Endometrial microvascular endothelial cells (primary cell): ENCODE measurements at regions not wholly inside any gene's neighbourhood (a gene's known extent, or its start where the extent isn't known, plus 50 kb on each side); places are given as distances from the start of the nearest gene placed in this dataset.

Experiments used
- in situ Hi-C: cut with HindIII; loops from 2 replicates; pipeline ENCODE4 v1.10.0; 2017; ENCODE audit warnings: low sequenced_read_pairs, low pct_unique_long_range_greater_than_20kb; ENCODE audit errors: inconsistent ontology term

GRCh38 chr10:3293581-3294431, 121.2 kb upstream of the PITRM1 start:
- in situ Hi-C loops = no loop called here

GRCh38 chr10:3292636-3293035, 120.1 kb upstream of the PITRM1 start:
- in situ Hi-C loops = no loop called here

GRCh38 chr10:3290550-3290949, 118.0 kb upstream of the PITRM1 start:
- in situ Hi-C loops = no loop called here

- in situ Hi-C loops = no loop called here
Measured at GRCh38 chr10:3287572-3288445, 115.2 kb upstream of the PITRM1 start.

GRCh38 chr10:3282674-3283017, 110.1 kb upstream of the PITRM1 start:
- in situ Hi-C loops = no loop called here

- in situ Hi-C loops = no loop called here
Measured at GRCh38 chr10:3281941-3282673, 109.5 kb upstream of the PITRM1 start.

- in situ Hi-C loops = no loop called here
Measured at GRCh38 chr10:3278771-3279170, 106.2 kb upstream of the PITRM1 start.

- in situ Hi-C loops = no loop called here
Measured at GRCh38 chr10:3277566-3277965, 105.0 kb upstream of the PITRM1 start.

- in situ Hi-C loops = loop anchor here (25.0 kb wide), 1 partner anchor 163 kb away; no protein-coding TSS in a partner anchor
Measured at GRCh38 chr10:3274414-3274813, 101.8 kb upstream of the PITRM1 start.

- in situ Hi-C loops = loop anchor here (25.0 kb wide), 1 partner anchor 163 kb away; no protein-coding TSS in a partner anchor
Measured at GRCh38 chr10:3273966-3274365, 101.4 kb upstream of the PITRM1 start.

GRCh38 chr10:3272300-3272699, 99.7 kb upstream of the PITRM1 start:
- in situ Hi-C loops = loop anchor here (25.0 kb wide), 1 partner anchor 165 kb away; no protein-coding TSS in a partner anchor

GRCh38 chr10:3271354-3272115, 99.0 kb upstream of the PITRM1 start:
- in situ Hi-C loops = loop anchor here (25.0 kb wide), 1 partner anchor 166 kb away; no protein-coding TSS in a partner anchor

GRCh38 chr10:3270577-3271316, 98.2 kb upstream of the PITRM1 start:
- in situ Hi-C loops = loop anchor here (25.0 kb wide), 1 partner anchor 167 kb away; no protein-coding TSS in a partner anchor

GRCh38 chr10:3268025-3268424, 95.4 kb upstream of the PITRM1 start:
- in situ Hi-C loops = loop anchor here (25.0 kb wide), 1 partner anchor 169 kb away; no protein-coding TSS in a partner anchor

- in situ Hi-C loops = loop anchor here (25.0 kb wide), 1 partner anchor 172 kb away; no protein-coding TSS in a partner anchor
Measured at GRCh38 chr10:3265088-3265487, 92.5 kb upstream of the PITRM1 start.

- in situ Hi-C loops = loop anchor here (25.0 kb wide), 1 partner anchor 173 kb away; no protein-coding TSS in a partner anchor
Measured at GRCh38 chr10:3264161-3264761, 91.7 kb upstream of the PITRM1 start.

- in situ Hi-C loops = loop anchor here (25.0 kb wide), 1 partner anchor 174 kb away; no protein-coding TSS in a partner anchor
Measured at GRCh38 chr10:3263747-3264146, 91.2 kb upstream of the PITRM1 start.
